GM19438 (cell line): ENCODE measurements at regions not wholly inside any gene's neighbourhood (a gene's known extent, or its start where the extent isn't known, plus 50 kb on each side); places are given as distances from the start of the nearest gene placed in this dataset.
"Not testable (repeated sequence)": the region's sequence is repeated elsewhere in the genome, so short reads cannot be mapped to it uniquely, and the experiment has no call there.

Source experiments
- ATAC-seq: cut with Tn5 transposase; IDR thresholded peaks from one replicate; pipeline ENCODE4 v1.9.1; 2021; ENCODE audit warnings: low read depth; ENCODE audit not compliant: unreplicated experiment

DNA sequence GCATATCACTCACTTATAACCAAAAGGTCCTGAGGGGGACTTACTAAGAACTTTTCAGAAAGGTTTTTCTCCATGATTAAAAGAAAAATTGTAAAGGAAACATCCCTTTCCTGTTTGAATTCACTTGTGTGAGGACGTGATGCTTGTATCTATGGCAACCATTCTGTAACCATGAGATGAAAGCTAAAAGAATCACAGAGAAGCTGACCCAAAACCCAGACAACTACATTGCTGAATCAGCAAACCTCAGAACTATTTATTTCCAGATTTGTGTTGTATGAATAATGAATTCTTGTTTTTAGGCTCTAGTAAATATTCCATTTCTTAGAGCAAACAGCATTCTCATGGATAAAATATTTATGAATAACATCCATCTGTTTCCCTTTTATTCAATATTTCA is 91.2 kb downstream of the RCHY1 start:
- no peak for ATAC-seq

DNA sequence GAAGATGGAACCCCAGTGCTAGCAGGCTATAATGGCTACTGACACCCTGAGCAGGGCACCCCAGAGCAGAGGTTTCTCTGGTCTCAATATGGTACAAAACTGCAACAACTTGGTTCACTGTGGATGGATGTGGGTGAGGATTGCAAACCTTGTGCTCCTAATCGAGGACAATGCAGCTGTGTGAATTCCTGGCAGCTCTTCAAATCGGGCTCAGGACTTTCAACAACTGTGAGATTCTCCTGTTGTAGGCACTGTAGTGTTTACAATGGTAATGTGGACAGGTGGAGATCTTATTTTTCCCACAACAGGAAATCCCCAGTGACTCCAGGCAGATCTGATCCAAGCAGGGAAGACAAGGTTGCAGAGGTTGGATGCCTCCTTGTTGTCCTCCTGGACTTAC is 101.5 kb downstream of the RCHY1 start:
- ATAC-seq = no peak

DNA sequence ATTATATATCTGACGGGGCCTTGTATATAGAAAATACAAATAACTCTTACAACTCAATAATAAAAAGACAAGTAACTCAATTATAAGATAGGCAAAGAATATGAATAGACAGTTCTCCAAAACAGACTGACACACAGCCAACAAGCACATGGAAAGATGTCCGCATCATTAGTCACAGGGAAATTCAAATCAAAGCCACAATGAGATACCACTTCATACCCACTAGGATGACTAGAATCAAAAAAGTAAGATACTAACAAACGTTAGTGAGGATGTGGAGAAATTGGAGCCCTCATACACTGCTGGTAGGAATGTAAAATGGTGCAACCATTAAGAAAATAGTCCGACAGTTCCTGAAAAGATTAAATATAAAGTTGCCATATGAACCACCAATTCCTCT is 115.7 kb downstream of the RCHY1 start:
- ATAC-seq = no peak

DNA sequence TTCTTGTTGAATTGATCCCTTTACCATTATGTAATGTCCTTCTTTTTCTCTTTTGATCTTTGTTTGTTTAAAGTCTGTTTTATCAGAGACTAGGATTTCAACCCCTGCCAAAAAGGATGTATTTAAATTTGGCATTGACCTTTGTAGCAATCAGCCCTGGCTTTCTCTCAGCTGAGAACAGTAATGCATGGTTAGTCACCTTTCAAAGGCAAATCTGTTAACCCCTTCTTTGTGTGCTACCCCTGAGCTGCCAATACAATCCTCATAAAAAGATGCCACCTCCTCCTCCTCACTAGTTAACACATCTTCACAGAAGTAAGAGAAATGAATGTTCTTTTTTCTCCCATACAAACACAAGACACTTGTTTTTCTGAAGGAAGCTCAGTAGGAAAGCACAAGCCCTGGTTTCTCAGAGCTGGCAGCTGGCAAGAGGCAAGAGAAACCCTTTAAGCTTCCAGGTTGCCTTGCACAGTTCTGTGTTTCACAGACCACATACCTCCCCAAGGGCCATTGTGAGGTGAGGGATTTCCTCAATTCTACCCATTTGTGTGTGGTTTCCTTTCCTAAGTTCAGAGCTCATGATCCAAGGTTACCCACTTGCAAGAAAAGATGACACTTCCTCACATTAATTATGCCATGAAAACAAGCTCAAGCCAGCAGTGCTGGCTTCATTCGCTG is 122.6 kb downstream of the RCHY1 start:
- ATAC-seq = no peak

DNA sequence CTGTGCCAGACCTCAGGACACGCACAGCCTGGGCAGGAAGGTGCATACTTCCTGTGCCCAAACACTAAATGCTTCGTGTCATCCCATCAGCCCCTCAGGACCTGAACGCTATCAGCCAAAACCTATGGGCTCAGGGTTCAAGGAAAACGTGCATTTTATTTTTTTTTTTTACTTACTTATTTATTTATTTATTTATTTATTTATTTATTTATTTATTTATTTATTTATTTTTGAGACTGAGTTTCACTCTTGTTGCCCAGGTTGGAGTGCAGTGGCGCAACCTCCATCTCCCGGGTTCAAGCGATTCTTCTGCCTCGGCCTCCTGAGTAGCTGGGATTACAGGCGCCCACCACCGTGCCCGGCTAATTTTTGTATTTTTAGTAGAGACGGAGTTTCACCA is 127.8 kb downstream of the RCHY1 start:
- ATAC-seq = not testable (repeated sequence)

DNA sequence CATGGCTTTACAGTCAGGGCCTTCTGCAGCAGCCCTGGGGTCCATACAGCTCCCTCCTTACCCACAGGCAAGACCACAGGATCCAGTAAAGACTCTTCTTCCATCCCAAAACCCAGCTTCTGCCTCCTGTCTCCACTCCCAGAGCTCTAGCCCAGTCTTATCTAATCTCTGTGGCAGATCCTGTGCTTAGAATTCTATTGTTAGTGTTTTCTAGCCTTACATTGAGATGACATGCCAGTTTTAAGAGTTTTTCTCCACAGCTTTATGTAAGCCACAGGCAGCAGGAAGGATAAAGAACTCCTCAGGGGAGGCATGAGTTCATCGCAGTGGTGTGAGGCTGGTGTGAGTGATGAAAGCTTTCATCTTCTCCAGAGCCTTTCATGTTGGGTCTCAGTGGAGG is 129.1 kb downstream of the RCHY1 start:
- no peak for ATAC-seq

DNA sequence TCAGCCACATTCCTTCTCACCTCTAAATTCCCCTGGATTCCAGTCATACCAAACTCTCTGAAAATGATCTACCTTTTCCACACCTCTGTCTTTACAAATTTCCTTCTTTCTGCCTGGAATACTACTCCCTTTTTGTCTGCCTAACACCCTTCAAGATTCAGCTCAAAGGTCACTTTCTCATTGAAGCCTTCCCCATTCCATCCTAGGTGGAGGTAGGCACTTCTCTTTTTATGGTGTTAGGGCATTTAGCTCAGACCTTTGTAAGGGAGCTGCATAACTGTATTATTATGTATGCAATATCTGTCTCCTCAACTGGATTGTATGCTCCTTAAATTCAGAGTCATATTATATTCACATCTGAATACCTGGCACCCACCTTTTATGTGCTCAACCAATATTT is 137.7 kb downstream of the RCHY1 start:
- ATAC-seq = no peak

DNA sequence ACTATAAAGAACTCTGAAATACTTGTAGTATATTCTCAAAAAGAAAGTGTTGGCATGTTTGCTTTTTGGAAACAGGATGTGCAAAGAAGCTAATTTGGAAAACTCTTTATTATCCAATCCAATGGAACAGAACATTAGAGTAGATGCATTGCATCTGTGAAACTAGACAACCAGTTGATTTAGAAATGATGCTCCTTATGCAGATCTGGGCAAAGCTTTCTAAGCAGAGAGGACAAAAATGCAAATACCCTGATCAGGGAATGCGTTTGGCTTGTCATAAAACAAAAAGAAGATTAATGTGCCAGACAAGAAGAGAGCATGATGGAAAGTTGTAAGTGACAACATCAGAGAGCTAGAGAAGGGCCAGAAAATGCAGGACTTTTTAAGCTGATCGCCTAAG is 142.3 kb downstream of the RCHY1 start:
- no peak for ATAC-seq

DNA sequence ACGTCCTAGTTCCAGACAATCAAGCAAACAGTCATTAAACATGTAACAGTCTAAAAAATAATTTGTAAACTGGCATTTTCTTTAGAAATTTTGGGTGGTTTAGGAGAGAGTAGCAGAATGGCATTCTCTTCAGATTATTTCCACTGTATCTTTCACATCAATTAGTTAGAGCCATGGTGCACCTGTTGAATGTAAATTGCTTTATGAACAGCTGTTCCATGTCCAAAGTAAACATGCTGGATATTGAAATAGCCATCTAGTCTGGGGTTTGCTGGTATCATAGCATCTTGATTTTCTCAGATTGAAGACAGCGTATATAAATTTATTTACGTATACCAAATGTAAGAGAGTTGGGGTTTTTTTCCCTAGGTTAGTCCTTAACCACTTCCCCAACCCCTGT is 143.6 kb downstream of the RCHY1 start:
- ATAC-seq = no peak

DNA sequence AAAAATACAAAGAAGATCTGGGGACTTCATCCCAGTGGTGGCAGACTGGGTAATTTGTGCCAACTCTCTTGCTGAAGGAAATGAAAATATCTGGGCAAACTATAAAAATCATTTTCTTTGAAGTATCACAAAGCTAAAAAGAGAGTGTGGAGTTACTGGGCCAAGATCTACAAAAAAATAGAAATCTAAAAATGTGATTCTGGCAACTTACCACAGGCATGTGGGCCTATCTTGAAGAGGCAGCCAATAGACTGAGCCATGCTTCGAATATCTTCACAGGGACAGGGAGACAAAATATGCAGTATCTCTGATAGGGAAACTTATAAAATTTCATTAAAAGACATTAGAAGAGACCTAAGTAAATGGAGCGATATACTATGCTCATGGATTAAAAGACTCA is 168.8 kb downstream of the RCHY1 start:
- no peak for ATAC-seq

DNA sequence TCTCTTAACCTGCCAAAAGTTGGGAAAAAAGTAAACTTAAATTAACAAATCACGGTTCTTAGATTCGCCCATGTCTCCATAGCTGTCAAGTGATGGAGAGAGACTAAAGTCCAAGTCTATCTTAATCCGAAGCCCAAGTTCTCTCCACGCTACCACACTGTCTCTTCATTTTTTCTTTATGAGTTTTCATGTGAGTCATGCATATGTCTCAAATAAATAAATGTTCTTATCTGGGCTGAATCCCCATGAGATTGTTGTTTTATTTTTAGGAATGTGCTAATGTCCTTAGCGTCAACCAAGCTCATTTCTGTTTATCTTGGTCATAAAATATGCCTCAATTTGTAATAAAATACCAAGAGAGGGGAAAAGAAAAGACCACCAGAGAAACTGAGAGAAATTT is 169.3 kb downstream of the RCHY1 start:
- ATAC-seq = no peak

DNA sequence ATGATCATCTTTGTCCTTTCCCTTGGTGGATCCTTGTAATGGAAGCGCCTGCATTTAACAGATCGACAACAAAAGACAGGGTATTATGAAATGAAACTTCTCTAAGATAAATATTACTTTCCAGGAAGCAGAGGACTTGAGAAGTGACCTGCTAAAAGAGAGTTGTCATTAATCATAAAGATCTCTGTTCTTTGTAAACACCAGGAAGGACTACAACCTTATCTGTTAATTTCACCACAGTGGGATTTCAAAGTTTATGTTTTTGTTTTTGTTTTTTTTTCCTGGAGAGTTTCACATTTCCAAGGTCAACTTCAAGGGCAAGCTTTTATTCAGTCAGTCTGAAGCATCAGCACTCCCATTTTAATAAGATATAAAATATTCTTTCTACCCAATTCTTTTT is 170.9 kb downstream of the RCHY1 start:
- no peak for ATAC-seq

DNA sequence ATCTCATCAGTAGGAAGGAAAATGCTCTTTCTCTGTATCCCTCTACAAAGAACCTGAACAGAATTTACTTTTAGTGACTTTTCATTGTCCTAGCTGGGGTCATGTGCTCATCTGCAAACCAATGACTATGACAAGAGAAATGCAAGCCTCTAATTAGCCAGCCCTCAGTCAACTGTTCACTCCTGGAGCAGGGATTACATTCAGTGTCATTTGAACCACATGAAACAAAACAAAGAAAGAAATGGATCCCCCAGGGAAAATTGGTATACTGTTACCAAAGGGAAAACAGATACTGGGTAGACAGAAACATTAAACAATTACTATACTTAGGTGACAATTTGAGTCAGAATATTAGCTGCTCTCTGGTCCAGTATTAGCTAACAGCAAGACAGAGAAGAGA is 173.6 kb downstream of the RCHY1 start:
- ATAC-seq = no peak

DNA sequence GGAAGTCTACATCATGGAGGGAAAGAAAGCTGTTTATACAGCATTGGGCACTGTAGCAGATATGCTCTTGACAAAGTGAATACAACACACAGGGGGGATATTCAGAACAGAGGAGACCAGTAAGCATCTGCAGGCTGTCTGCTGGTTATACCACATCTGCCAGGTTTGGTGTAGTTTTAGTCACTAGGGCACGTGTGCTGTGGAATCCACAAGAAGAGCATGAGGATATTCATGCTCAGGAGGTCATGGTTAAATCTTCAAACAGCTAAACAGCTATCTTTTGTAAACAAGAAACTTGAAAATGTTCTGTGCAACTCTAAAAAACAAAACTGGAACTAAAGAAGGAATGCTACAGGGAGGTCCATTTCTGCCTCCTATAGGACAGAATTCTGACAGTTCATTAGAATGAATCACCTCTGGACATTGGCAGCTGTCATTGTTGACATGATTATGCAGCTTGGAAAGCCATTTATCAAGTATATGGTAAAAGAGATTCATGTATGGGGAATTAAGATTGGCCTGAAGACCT is 175.8 kb downstream of the RCHY1 start:
- ATAC-seq = no peak

DNA sequence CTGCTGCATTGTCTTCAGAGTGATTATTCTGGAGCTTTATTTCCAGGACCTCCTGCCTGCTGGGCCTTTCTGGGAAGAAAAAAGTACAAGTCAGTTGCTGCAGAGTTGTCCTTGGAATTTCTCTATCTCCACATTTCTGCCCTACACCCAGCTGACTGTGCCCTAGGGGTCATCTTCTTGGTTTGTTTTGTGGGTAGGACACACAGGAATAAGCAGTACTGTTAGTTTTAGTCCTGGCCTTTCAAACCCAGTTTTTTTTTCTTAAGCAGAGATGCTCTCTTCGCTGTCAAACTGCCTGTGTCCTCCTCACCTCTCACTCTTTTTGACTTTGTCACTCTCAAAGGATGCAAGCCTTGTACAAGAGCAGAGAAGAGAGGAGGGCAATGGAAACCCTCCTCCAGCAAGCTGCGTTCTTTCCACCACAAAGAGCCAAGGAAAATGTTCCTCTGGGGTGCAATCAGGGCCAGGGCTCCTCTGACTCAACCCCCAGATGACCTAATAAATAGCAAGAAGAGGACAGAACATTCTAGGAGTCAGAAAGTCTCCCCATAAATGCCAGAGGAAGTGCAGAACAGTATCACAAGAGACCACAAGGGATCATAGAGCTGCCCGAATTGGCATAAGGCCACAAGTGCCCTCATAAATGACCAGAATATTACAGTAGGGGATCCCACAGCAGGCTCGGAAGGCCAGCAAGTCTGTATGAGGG is 186.2 kb downstream of the RCHY1 start:
- ATAC-seq = no peak

DNA sequence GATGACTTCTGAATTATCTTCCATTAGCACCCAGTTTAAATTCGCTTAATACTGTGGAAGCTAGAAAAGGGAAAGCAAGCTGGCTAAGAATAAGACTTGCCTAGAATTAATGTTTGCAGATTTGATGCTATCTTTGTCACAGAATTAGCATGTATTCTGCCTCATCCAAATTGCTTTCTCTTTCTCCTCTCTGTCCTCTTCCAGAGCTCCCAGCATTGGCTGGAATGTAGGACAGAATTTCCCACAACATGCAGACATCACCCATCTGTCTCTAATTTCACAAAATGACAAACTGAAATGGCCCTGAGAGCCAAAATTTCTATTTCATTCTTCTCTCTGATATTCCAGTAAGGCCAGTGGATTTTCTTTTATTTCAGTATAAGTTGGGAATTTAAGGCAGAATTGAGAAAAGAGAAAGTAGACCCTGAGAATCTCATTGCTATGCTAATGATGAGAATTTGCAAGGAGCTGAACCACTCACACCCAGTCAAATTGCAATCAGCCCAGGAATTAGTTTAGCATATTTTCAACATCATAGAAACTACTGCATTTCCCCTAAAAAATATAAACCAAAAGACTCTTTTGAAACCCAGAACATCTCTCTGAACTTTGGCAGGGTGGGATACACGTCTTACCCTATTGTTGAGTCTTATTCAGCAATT is 188.8 kb downstream of the RCHY1 start:
- no peak for ATAC-seq

DNA sequence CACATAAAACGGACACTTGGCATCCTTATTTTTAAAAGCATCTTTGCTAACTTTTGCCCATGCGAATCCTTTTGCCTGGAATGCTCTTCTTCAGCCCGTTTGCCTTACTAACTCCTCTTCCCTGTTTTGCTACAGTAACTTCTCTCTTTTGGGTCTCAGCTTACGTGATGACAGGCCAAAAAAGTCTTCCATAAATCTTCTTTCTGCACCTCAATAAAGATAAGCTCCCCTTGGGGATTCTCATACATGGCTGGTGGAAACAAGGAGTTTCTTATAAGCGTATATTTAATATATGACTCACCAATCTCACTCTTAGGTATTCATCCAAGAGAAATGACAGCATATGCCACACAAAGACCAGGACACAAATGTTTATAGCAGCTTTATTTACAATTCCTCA is 192.7 kb downstream of the RCHY1 start:
- no peak for ATAC-seq

DNA sequence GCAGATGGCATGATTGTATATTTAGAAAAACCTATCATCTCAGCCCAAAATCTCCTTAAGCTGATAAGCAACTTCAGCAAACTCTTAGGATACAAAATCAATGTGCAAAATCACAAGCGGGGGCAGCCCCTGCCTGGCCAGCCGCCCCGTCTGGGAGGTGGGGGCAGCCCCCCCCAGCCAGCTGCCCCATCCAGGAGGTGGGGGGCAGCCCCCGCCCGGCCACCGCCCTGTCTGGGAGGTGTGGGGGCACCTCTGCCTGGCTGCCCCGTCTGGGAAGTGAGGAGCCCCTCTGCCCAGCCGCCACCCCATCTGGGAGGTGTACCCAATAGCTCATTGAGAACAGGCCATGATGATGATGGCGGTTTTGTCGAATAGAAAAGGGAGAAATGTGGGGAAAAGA is 196.6 kb downstream of the RCHY1 start:
- not testable (repeated sequence) for ATAC-seq

DNA sequence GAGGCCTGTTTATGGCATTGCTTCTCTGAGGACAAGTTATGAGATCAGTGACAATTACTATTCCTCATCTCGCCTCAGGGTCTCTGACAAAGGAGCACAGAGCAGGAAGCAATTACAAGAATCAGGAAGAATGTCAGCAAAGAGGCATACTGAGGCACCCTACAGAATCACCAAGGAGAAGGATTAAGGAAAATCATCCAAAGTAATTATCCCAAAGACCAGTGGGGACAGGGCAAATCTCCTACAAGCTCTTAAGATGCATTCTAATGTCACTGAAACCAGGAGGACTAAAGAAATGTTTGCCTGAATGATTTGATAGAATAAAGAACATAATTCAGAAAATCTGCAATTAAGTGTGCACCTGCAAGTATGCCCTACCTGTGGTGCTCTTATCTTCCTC is 206.2 kb downstream of the RCHY1 start:
- no peak for ATAC-seq

DNA sequence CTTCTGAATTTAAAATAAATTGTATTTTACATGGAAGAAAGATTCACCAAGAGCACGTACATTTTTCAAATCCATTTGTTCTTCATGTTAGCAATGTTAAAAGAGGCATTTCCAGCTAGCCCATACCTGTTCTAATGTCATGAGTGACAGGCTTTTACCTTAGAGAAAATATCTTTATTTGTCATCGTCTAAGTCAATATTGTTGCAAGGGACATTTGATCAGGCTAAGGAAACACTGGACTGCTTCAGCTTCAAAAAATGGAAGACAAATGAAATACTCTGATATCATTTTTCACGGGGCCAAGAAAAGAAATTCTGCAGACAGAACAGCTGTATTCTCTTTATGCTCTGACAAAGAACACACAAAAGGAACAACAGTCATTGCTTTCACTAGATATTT is 207.7 kb downstream of the RCHY1 start:
- ATAC-seq = no peak

DNA sequence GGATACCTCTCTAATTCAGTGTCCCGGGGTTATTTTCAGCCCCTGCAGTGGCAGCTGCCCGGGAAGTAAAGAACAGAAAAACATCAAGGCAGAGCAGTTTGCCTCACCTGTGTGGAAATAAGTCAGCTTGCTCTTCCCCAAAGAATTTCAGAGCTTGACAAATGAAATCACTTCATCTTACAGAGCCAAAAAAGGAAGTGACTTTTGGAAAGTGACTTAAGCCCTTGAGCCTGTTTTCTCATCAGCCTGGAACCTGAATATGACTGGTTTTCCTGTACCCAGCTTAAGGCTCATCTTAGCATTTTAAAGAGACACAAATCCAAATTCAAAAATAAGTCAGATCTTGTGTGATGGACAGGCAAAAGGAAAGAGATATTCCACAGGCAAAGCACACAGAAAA is 211.6 kb downstream of the RCHY1 start:
- ATAC-seq = no peak
